HCEC 1CT (cell line): ENCODE measurements at regions not wholly inside any gene's neighbourhood (a gene's known extent, or its start where the extent isn't known, plus 50 kb on each side); places are given as distances from the start of the nearest gene placed in this dataset.
"Not testable (repeated sequence)": the region's sequence is repeated elsewhere in the genome, so short reads cannot be mapped to it uniquely, and the experiment has no call there.

Experiments
- DNase-seq: peaks from one replicate; pipeline ENCODE4 v3.0.0-alpha.2; 2017

DNA sequence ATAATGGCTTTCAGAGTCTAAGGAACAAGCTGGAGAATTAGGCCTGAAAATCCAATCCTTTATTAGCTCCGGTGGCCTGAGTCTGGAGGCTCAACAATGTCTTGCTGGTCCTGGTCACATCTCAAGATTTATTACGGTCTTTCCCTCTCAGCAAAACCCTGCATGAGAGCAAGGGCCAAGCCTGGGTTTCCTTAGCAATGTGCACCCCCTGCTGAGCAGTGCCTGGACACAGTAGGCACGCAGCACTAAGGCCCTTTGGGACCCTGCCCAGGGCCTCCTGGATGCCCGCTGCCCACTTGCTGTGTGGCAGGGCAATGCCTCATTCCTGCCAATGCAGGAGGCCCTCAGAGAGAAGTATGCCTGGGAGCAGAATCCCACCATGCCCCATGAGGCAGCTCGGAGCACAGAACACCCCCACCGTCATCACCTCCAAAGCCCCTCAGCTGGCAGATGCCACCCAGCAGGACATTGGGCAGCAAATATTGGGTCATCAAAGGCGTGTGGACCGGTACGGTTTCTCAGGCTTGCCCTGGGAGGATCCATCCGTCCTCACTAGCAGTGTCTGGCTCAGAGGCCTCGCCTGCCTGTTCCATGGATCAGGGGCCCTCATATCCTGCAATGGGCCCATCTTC lies 156.4 kb downstream of the OAT start:
- DNase-seq, result no peak

DNA sequence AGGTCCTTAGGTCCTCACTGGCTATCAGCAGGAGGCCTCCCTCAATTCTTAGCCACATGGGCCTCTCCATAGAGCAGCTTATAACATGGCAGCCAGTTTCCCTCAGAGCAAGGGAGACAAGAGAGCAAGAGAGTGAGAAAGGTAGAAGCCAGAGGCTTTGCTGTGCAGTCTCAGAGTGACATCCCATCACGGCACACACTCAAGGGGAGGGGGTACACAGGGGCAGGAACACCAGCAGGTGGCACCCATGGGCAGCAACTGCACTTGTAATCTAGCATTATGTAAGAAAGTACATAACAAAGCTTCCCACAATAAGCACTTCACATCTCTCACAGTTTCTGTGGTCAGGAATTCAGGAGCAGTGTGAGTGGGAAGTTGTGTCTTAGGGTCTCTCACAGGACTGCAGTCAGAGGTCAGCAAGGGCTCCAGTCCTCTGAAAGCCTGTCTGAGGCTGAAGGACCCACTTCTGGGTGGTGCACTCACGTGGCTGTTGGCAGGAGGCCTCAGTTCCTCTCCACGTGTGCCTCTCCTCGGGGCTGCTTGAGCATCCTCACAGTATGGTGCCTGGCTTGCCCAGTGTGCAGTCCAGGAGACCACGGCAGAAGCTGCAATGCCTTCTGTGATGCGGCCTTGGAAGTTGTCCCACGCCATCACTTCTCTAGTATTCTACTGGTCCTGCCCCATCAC lies 159.4 kb downstream of the OAT start:
- no peak for DNase-seq

DNA sequence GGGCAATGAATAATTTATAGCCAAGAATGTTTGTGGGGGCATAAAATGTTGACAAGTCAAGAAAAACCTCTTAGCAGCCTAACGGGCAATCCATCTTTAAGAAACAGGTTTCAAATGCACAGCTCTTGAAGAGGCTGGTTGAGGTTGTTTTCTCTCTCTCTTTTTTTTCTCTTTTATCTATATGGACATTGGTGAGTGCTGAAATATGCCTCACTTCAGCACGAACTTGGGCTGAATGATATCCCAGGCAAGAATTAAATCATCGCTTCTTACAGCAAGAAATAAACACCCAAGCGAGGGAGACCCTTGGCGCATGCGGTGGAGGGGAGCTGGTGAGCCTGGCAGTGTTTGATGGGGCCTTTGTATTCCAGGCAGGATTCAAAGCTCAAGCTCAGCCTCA lies 160.9 kb downstream of the OAT start:
- DNase-seq, result no peak

DNA sequence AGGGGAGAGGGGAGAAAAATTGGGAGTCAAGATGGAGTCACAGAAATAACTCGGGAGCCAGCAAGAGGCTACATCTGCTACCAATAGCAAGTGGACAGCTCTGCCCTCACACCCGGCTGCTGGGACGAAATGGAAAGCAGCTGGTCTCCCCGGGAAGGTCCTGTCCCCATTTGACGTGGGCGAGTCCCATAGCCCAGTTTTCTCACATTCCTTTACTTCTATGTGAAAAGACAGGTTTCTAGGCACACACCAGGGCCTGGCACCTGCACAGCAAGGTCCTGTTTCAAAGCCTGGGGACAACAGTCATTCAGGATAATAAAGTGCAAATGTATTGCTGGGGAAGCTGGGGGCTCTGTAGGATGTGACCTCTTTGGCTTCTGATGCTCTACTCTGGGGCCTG lies 162.6 kb downstream of the OAT start:
- no peak for DNase-seq

DNA sequence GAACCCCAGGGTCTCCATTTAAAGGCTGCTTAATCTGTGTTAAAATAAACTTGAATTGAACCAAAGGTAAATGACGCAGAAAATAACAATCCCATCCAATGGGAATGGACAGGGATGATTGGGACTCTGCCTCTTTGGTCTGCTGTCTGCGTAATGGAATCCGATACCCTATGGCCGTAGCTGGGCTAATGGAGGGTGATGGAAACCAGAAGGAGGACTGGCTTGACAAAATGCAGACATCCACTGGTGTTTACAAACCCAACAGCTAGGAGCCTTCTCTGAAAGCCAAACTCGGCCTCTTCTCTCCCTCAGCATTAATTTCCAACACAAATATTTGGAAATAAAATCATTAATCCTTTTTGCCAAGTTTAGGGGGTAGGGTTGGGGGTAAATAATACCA lies 162.2 kb upstream of the CHST15 start:
- no peak for DNase-seq

DNA sequence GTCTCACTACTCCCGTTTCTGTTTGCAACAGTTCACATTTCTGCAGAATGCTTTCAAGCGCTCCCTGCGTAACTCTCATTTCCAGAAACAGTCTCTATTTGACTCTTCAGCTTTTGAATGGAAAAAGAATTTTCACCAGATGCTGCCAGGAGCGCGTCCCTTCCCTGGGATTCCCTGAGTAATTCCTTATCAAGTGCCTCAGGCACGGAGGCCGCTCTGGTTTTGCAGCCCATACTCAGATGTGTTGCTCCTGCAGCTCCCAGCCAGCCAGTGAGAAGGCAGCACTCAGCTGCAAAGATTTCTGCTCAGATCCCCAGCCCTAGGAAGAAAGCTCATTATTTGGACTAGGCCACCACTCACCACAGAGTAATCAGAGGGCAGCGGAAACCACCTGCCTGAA lies 161.1 kb upstream of the CHST15 start:
- DNase-seq, result no peak

DNA sequence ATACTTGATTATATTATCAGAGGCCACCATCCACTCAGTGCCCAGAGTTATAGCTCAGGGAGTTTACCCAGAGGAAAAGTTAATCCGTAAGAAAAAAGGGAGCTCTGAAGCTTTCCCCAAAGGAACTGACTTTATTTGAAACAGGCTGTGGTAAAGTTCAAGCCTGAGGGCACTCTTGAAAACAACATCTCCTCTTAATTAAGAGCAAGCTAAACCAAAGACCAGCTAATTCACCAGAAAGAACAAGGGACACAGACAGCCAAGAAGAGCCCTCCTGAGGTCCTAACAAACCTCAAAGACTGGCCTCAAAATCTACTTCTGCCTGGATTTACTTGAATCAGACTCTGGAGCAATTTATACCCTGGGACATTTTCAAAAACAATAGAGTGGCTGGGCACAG lies 159.6 kb upstream of the CHST15 start:
- no peak for DNase-seq

DNA sequence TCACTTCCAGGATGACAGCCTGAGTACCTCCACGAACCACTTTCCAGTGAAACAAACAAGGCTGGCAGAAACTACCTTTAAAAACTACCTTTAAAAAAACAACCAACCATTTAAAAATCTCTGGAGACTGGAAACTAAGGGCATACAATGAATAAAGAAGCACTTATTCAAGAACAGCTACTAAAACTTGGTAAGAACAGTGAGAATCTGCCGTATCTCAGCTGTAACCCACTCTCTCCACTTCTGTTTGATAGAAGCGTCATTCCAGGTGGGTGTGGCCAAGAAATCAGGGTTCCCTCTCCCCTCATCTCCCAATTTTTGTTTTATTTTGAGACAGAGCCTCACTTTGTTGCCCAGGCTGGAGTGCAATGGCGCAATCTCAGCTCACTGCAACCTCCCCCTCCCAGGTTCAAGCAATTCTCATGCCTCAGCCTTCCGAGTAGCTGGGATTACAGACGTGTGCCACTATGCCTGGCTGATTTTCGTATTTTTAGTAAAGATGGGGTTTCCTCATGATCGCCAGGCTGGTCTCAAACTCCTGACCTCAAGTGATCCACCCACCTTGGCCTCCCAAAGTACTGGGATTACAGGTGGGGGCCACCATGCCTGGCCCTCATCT lies 158.8 kb upstream of the CHST15 start:
- no peak for DNase-seq

DNA sequence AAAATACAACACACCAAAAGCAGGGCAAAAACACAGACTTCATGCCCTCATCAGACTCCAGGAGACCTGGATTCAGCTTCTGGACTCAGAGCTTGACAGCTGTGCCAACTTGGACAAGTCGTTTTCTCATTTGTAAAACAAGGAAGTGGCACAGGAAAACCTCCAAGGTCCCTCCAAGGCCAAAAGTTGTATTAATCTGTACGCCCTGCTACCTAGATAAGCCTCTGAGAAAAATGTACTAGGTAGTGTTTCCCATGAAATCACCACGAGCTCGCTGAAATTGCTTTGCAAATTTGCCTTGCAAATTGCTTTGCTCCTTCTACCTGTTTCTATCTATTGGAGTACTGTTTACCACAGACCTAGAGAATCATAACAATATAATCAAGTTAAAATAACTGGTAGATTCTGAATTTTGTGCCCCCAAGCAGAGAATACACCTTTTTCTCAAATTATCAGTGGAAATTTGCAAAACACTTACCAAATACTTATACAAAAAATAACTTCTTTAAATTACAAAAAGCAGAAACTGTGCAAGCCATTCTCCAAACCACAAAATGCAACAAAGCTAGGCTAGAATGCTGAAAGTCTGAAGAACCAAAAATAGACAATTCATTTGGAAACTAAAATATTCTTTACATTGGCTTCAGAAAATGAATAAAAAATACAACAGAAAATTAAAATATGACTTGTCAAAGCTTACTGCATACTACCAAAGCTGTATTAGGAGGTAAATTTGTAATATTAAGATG lies 158.1 kb upstream of the CHST15 start:
- no peak for DNase-seq

DNA sequence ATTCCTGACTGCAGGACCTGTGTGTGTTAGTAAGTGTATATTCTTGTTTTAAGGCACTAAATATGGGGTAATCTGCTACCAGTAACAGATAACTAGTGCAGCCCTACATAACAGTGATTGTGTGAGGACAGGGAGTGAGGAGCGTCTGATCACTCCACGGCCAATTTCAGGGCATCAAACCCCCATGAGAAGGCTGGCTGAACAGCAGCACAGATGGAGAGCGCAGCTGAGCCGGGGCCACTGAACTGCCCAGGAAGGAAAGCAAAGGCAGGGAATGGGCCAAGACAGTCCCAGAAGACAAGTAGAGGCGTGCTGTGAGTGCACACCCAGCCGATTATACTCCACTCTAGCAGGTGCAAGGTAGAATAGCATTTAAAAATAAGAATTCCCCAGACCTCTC lies 157.1 kb upstream of the CHST15 start:
- no peak for DNase-seq

DNA sequence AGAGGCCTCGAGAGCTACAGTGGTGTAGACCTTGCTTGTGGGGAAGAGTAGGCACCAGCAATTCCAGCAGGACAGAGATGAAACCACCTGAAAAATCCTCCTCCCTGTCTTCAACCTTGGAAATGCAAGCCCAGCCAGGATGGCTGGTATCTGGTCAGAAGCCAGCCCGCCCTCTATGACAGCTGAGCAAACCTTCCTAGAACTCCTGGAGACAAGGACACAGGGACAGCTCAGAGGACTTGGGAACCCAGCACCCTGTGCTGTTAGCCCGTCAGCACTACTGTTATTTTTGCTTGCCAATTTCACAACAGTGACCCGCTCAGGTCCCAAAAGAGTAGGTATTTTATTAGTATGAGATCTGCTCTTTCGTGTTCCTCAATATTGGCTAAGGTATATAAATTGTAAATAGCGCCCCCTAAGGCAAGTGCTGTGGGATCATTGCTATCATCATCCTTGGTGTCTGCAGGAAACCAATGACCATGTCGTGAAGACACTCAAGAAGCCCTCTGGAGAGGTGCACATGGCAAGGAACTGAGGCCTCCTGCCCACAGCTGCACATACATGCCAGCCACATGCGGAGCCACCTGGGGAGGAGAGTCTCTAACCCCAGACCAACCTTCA lies 156.5 kb upstream of the CHST15 start:
- DNase-seq, result no peak

DNA sequence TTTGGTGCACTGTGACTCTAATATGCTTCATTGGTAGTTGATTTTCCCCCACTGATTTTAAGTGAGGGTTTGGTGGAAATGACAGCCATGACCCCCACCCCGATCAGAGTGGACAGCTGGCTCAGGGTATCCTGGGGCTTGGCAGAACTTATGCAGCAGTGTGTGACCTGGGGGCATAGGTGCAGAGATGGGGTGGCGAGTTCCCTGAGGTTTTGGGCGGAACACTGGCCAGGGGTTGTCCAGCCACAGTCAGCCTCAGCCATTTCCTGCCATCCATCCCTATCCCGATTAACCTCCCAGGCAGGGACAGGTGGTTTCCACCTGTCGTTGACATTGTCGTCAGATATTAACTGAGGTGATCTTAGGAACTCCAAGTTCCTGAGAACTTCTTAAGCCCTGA lies 155.8 kb upstream of the CHST15 start:
- DNase-seq, result no peak

DNA sequence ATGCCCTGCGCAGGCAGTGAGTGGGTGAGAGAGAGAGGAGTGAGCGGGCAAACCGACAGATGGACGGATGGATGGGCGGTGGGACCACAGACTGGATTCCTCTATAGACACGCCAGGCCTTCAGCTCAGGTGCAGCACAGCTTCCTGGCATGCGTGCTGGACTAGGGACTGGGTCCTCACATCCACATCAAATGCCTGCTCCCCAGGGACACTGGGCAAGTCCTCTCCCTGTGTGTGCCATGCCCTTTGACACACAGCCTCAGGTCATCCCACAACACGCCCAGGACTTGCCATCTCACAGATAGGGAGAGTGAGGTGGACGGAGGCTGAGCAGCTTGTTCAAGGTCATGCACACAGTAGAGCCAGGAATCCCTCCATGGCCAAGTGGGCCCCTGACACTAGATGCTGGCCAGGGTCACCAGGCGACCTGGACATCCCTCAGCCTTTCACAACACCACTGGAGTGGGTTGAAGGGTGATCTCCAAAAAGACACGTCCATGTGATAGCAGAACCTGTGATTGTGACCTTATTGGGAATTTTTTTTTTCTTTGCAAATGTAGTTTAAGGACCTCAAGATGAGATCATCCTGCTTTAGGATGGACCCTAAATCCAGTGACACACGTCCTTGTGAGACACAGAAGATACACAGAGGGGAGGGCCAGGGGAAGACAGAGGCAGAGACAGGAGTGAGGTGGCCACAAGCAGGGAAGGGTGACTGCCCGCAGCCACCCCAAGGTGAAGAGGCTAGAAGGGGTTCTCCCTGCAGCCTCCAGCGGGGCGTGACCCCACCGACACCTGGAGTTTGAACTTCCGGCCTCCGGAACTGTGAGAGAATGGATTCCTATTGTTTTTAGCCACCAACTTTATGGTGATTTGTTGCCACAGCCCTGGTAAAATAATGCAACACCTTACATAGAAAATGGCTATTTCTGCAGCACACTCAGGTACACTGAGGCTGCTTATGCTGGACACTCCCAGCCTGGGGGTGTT lies 155.0 kb upstream of the CHST15 start:
- no peak for DNase-seq

DNA sequence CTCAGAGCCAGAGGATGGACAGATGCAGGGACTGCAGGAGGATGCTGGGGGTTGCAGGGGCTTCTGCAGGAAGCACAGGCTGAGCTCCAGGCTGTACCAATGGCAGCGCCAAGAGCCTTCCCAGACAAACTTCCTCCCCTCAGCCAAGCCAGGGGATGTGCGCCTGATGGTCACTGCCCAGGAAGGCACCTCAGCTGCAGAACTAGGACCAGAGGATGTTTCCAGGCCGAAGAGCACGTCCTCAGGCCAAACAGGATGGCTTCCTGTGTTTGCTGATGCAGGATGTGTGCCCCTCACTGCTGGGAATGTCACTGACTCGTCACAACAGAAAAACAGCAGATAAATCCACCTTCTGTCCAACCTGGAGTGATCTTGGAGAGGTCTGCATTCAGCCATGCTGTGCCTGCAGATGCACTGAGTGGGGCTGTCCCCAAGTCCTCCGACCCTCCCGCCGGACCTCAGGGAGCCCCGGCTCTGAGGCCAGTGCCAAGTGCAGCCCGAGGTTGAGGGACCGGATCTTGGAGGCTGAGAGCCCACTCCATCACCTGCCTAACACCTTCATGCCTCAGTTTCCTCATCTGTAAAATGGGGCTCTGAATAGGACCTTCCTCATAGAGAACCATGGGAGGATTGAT lies 152.5 kb upstream of the CHST15 start:
- DNase-seq, result no peak

DNA sequence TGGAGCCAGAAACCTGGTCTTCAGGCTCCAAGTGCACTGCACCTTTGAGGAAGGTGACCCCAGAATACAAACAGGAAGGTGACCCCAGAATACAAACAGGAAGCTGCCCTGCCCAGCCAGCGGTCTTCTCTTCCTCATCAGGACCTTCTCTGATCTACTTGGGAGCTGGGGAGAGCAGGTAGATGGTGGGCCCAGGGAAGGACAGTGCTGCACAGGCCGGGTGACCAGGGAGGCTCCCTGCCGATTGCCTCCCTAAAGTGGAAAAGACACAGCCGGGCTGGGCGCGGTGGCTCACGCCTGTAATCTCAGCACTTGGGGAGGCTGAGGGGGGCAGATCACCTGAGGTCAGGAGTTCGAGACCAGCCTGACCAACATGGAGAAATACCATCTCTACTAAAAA lies 151.8 kb upstream of the CHST15 start:
- no peak for DNase-seq

DNA sequence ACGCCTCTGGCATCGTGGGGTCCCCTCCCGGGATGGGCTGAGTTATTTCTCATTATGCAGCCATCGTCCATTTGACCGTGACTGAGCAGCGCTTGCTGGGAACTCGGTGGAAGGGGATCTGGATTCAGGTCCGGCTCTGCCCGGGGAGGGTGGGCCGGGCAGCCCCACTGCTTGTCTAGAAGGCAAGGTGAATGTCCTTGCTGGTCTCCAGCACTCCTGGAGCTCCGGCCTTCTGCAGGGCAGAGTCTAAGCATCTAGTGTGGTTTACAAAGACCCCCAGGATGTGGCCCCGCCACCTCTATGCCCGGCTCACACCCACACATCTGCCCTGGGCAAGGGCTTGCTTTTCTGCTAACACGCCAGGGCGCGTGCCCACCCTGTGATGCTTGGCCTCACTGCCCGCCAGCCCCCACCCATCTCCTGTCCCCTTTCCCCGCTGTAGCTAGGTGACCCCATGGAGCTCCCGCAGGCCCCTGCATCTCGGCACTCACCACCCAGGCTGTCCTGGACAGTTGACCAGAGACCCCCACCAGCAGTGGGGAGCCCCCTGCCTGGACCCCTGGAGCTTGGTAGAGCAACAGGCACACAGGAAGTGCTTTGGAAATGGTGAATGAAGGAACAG lies 151.0 kb upstream of the CHST15 start:
- DNase-seq, result no peak

DNA sequence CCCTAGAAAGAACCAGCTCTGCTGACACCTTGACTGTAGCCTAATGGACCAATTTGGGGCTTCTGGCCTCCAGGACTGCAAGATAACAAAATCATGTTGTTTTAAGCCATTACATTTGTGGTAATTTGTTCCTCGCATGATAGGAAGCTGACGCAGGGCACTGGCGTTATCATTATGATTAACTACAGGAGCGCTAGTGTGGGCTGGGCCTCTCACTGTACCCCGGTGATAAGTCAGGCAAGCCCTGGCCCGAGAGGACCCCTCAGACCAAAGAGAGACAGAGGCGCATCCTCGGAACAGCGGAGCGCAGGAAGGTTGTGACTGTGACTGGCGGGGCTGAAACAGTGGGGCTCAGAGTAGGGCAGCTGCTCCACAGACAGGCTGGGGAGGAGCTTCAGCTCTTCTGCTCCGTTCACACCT lies 150.3 kb upstream of the CHST15 start:
- no peak for DNase-seq

DNA sequence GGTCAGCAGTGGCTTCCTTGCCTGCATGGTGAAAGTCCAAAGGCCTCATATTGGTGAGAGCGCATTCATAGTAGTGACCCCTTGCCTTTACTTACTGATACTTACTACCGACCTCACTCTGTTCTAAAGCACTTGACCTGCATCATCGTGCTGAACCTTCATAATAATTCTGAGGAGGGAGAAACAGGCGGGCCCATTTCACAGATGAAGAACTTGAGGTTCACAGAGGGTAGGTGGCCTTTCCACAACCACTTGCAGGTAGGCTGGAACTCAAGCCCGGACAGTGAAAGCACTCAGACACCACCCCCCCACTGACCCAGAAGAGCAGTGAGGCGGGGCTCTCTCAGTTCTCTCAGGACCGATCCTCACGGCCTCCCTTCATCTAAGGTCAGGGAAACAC lies 149.4 kb upstream of the CHST15 start:
- no peak for DNase-seq

DNA sequence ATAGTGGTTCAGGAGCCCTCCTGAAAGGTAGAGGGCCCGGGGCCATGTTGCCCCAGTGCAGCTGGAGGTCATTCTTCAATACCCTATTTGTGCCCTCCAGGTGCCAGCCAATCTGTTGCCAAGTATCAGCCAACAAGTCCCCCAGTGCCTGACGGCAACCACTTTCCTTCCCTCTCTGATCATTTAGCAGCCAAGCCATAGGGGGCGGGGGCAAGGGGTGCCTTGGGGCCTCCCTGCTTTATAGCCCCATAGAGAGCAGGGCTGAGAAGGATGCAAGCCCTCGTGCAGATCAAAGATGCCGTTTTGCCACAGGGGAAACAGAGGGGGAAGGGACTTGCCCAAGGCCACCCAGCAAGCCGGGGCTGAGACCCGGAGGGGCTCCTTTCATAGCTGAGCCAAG lies 149.0 kb upstream of the CHST15 start:
- no peak for DNase-seq

DNA sequence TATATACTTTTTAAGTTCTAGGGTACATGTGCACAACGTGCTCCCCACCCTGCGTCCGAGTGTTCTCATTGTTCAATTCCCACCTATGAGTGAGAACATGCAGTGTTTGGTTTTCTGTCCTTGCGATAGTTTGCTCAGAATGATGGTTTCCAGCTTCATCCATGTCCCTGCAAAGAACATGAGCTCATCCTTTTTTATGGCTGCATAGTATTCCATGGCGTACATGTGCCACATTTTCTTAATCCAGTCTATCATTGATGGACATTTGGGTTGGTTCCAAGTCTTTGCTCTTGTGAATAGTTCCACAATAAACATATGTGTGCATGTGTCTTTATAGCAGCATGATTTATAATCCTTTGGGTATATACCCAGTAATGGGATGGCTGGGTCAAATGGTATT lies 148.1 kb upstream of the CHST15 start:
- DNase-seq, result not testable (repeated sequence)

DNA sequence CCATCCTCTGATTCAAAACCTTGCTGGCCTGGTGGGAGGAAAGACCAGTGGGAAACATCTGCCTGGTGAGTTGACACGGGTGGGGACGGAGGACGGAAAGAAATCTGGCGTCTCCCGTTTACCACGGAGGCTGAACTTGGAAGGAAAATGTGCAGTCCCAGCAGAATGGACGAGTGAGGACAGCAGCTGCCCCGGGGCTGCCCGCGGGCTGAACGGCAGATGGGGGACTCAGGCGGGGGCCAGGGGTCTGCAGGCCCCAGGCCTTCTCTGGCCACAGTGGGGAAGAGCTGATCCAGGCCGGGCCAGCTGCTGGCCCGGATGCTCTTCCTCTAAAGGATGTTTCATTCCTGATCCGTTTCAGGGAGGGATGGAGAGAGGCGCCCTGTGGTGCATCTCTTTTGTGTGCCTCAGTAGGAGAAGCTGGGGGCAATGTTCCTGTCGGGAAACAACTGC lies 147.5 kb upstream of the CHST15 start:
- no peak for DNase-seq
